WERI-Rb-1 (cell line): ENCODE measurements at regions not wholly inside any gene's neighbourhood (a gene's known extent, or its start where the extent isn't known, plus 50 kb on each side); places are given as distances from the start of the nearest gene placed in this dataset.

ENCODE experiments used
- DNase-seq: peaks from one replicate; pipeline ENCODE4 v3.0.0-alpha.2; 2020
- H3K27ac ChIP-seq: fragments of 250-450 bp; sonication (Bioruptor Pico); 2 replicates; pipeline ENCODE4 v1.5.1; 2020; ENCODE audit warnings: mild to moderate bottlenecking, moderate library complexity
- H3K27me3 ChIP-seq: fragments of 250-450 bp; sonication (Bioruptor Pico); 2 replicates; pipeline ENCODE4 v1.5.1; 2021; ENCODE audit warnings: mild to moderate bottlenecking, low read depth, moderate library complexity; ENCODE audit not compliant: insufficient read depth, severe bottlenecking
- H3K36me3 ChIP-seq: fragments of 250-450 bp; sonication (Bioruptor Pico); 2 replicates; pipeline ENCODE4 v1.5.1; 2020; ENCODE audit warnings: mild to moderate bottlenecking, moderate library complexity
- H3K4me3 ChIP-seq: 2 replicates; pipeline ENCODE4 v1.5.1; 2011; ENCODE audit warnings: low read depth, mild to moderate bottlenecking, control low read depth, low read length
- H3K9me3 ChIP-seq: fragments of 250-450 bp; sonication (Bioruptor Pico); 2 replicates; pipeline ENCODE4 v1.5.1; 2021; ENCODE audit warnings: mild to moderate bottlenecking, moderate library complexity; ENCODE audit not compliant: severe bottlenecking
- TF ChIP-seq, protein P1 (sequence below): IDR thresholded peaks from 2 replicates; pipeline ENCODE4 v1.5.1; 2011; ENCODE audit warnings: low read depth, mild to moderate bottlenecking, control low read depth, inconsistent platforms, low read length

- H3K27me3 ChIP-seq: no peaks in the 10 kb centered on the region
- TF ChIP-seq, protein P1, sequence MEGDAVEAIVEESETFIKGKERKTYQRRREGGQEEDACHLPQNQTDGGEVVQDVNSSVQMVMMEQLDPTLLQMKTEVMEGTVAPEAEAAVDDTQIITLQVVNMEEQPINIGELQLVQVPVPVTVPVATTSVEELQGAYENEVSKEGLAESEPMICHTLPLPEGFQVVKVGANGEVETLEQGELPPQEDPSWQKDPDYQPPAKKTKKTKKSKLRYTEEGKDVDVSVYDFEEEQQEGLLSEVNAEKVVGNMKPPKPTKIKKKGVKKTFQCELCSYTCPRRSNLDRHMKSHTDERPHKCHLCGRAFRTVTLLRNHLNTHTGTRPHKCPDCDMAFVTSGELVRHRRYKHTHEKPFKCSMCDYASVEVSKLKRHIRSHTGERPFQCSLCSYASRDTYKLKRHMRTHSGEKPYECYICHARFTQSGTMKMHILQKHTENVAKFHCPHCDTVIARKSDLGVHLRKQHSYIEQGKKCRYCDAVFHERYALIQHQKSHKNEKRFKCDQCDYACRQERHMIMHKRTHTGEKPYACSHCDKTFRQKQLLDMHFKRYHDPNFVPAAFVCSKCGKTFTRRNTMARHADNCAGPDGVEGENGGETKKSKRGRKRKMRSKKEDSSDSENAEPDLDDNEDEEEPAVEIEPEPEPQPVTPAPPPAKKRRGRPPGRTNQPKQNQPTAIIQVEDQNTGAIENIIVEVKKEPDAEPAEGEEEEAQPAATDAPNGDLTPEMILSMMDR: no peak
- no peak overlapping the region for H3K27ac ChIP-seq
- no peaks in the 10 kb centered on the region for H3K36me3 ChIP-seq
- H3K4me3 ChIP-seq: no peak overlapping the region
- no peaks in the 10 kb centered on the region for H3K9me3 ChIP-seq
- no peak for DNase-seq
These were observed 976.8 kb upstream of the ADGRL3 start for GRCh38 chr4:60223208-60223923.

DNA sequence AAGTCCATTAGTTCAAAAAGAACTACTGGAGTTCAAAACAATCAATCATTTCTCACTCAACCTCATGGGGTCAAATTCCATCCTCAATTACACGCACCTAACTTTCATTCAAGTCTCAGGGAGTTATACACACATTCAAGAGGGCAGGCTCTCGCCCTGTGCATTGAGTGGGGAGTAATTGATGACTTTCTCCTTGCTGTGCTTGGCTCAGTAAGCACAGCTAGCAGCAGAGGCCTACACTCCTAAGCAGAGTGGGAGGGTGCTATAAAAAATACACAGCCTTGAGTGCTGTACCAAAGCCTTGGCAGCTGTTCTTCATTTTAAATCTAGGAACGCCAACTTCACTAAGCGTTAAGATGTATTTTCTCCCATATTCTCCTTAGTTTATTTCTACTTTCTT is 958.3 kb upstream of the ADGRL3 start:
- Histone ChIP-seq H3K36me3 (no peaks in the 10 kb centered on the region), H3K9me3 (no peaks in the 10 kb centered on the region), H3K27ac (no peak overlapping the region), H3K27me3 (no peaks in the 10 kb centered on the region), H3K4me3 (no peak overlapping the region)
- DNase-seq: no peak
- TF ChIP-seq, protein P1: no peak

DNA sequence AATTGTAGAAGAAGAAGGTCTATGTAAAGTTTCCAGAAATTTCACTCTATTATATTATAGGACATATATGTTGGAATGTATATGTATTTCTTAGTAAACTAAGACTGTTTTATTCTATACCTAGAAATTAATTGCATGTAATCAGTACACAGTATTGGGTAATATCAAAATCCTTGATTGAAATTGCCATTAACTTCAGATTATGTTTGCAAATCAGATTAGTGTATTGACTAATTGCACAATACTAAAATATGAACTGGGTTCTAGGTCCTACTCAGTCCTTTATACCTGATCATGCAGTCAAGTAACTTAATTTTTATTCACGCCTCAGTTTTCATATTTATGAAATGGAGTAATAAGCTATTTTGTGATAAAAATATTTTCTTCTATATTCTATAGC is 950.3 kb upstream of the ADGRL3 start:
- DNase-seq: no peak

GRCh38 chr4:60250657-60251056 is 949.5 kb upstream of the ADGRL3 start:
- no peak overlapping the region for H3K4me3 ChIP-seq
- H3K27me3 ChIP-seq: no peaks in the 10 kb centered on the region
- no peaks in the 10 kb centered on the region for H3K9me3 ChIP-seq
- DNase-seq: no peak
- TF ChIP-seq, protein P1: no peak
- no peaks in the 10 kb centered on the region for H3K36me3 ChIP-seq
- no peak overlapping the region for H3K27ac ChIP-seq

More for the DNA sequence above, 950.3 kb upstream of the ADGRL3 start:
- Histone ChIP-seq H3K36me3 (no peaks in the 10 kb centered on the region), H3K9me3 (no peaks in the 10 kb centered on the region), H3K27me3 (no peaks in the 10 kb centered on the region), H3K27ac (no peak overlapping the region), H3K4me3 (no peak overlapping the region)
- TF ChIP-seq, protein P1: no peak

DNA sequence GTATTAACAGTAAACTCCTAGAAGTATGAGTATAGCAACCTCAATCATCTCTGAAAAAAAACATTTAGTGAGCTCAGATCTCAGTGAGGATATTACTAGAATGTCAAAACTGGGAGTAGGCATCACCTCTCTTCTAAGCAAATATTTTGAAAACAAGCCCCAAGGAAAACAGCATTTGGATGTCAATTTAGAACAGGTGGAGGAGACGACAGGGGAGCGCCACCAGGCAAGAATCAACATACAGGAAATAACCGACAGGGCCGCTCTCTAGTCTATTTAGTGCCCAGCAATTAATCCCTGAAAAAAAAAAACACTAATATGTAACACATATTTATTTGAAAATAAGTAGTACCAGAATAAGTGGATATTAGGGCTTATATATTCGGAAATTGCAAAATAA is 940.3 kb upstream of the ADGRL3 start:
- Histone ChIP-seq H3K9me3 (no peaks in the 10 kb centered on the region), H3K27me3 (no peaks in the 10 kb centered on the region), H3K27ac (no peak overlapping the region), H3K4me3 (no peak overlapping the region), H3K36me3 (no peaks in the 10 kb centered on the region)
- DNase-seq: no peak
- TF ChIP-seq, protein P1: no peak

GRCh38 chr4:60266505-60266904 is 933.6 kb upstream of the ADGRL3 start:
- TF ChIP-seq, protein P1: no peak

More at GRCh38 chr4:60266505-60266904, 933.6 kb upstream of the ADGRL3 start:
- H3K27me3 ChIP-seq: no peaks in the 10 kb centered on the region
- no peaks in the 10 kb centered on the region for H3K9me3 ChIP-seq
- DNase-seq: no peak
- no peak overlapping the region for H3K27ac ChIP-seq
- H3K4me3 ChIP-seq: no peak overlapping the region
- no peaks in the 10 kb centered on the region for H3K36me3 ChIP-seq
